Esophagus squamous epithelium (tissue), 4 donors: ENCODE measurements at regions not wholly inside any gene's neighbourhood (a gene's known extent, or its start where the extent isn't known, plus 50 kb on each side); places are given as distances from the start of the nearest gene placed in this dataset.

Experiments
- POLR2A ChIP-seq, 4 donors: fragments of 450-650 bp; IDR thresholded peaks; one replicate each; pipeline ENCODE4 v1.6.1; 2017; ENCODE audit warnings: antibody characterized with exemption in 4 of 4, mild to moderate bottlenecking in 4 of 4, moderate library complexity in 3 of 4
- TF ChIP-seq, protein P1 (sequence below), 6 experiments: fragments of 450-650 bp in 4 of 6; fragments of 200-600 bp in 2 of 6; sonication (generic) in 2 of 6; IDR thresholded peaks; one replicate each; pipeline ENCODE4 v1.5.1; 2016 to 2019; ENCODE audit warnings: antibody characterized with exemption in 6 of 6, mild to moderate bottlenecking in 4 of 6, moderate library complexity in 4 of 6

DNA sequence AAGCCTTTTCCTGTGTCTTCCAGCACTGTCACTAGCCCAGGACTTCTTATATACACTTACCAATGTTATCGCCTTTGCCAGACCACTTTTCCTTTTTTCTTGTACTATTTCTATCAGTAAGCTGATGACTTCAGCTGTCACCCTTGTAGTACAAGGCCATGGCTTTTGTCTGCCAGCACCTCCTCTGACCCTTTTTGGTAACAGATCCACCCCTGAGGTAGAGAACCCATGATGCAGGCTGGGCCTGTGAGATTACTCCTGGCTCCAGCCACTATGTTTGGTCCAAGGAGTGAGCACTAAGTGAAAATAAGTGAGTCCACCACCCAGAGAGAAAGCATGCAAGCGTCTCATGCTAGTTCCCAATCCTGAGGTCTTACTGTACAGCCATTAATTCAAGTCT, 406.7 kb downstream of the MLLT3 start:
- TF ChIP-seq POLR2A (IDR thresholded peaks at IDR 0.05), result no peak
- TF ChIP-seq, protein P1, sequence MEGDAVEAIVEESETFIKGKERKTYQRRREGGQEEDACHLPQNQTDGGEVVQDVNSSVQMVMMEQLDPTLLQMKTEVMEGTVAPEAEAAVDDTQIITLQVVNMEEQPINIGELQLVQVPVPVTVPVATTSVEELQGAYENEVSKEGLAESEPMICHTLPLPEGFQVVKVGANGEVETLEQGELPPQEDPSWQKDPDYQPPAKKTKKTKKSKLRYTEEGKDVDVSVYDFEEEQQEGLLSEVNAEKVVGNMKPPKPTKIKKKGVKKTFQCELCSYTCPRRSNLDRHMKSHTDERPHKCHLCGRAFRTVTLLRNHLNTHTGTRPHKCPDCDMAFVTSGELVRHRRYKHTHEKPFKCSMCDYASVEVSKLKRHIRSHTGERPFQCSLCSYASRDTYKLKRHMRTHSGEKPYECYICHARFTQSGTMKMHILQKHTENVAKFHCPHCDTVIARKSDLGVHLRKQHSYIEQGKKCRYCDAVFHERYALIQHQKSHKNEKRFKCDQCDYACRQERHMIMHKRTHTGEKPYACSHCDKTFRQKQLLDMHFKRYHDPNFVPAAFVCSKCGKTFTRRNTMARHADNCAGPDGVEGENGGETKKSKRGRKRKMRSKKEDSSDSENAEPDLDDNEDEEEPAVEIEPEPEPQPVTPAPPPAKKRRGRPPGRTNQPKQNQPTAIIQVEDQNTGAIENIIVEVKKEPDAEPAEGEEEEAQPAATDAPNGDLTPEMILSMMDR (IDR thresholded peaks at IDR 0.05), result no peak
